HG02610 (cell line): ENCODE measurements at regions not wholly inside any gene's neighbourhood (a gene's known extent, or its start where the extent isn't known, plus 50 kb on each side); places are given as distances from the start of the nearest gene placed in this dataset.
A peak's percentile ranks its signal among the peaks of the same experiment; 100 is the strongest.
"Not testable (repeated sequence)": the region's sequence is repeated elsewhere in the genome, so short reads cannot be mapped to it uniquely, and the experiment has no call there.

ENCODE experiments used
- ATAC-seq: cut with Tn5 transposase; IDR thresholded peaks from one replicate; pipeline ENCODE4 v1.9.1; 2021; ENCODE audit warnings: mild to moderate bottlenecking, moderate library complexity; ENCODE audit not compliant: unreplicated experiment

DNA sequence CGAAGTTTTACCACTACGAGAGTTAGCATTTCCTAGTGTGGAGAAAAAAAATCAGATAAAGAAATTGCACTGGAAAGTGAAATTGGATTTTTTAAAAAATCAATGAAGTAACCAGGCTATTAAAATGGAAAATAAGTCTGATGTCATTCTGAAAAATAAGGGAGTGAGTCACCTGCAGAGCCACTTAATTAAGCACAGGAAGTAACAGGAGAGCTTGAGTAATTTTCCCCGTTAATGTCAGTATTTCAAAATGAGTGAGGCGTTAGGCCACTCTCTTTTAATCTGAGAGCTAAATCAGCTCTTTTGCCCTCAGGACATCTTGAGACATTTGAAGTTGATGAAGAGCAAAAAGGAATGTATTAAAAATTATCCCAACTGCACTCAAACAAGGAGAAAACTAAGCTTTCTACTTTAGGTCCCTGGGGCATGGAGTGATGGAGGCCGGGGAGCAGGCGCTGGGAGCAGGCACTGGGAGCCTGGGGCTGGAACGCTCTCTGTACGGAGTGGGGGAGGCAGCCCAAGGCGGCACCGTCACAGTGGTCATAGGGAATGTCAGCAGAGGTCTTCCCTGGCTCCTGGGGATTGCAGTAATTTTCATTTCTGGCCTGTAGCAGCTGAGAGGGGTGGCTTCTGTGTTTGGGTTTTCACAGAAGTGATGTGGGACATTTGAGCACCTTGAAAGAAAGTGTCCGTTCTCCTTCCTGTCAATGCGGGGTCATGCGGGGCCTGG, 194.6 kb downstream of the BCL2L11 start:
- ATAC-seq: not testable (repeated sequence)

DNA sequence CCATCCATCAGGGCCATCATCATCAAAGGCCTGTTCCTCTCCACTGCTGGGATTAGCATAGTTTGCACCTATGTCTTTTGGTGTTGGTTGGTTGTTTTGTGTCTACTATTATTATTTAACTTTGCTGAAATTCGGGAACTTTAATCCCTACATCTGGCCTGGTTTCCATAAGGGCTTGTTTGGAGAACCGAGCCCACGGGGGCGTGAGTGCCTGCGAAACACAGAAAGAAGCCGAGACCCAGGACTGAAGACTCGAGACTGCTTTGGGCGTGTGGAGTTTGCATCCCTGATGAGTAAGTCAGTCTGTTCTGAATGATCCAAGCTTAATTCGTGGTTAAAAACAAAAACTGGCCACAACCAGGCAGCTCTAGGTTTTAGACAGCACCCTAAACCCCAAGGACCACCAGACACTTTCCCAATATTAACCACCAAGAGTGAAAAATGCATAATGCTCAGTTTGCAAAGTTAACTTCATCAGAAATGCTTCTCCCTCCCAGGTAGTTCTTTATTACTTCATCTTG, 195.6 kb downstream of the BCL2L11 start:
- not testable (repeated sequence) for ATAC-seq

DNA sequence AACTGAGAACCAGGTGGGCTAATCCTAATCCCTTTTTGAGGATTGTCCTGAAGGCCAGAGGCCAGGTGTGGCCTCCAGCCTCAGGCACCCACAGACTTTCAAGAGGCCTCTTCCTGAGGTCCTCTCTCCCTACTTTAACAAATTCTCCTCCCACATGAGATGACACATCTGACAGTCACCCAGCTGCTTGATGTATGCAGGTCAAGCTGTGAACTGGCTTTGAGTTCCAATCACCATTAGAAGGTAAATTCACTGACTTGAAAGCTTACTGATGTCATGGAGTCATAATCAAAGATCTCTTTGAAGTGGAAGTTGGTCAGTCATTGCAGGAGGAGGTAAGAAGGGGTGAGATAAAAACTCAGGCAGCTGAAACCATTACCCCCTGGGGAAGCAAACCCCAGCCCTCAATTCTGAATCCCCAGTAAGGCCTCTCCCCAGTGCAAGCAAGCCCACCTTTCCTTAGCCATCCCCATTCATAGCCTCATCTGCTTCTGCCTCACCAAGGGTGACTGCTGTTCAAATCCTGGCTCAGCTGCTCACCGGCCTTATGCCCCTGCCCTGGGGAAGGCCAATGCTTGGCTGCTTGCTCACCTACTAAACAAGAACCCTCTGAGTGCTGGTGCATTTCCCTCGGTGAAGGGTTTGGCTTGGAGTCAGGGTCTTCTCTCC, 196.3 kb downstream of the BCL2L11 start:
- ATAC-seq: peak; percentile 35

DNA sequence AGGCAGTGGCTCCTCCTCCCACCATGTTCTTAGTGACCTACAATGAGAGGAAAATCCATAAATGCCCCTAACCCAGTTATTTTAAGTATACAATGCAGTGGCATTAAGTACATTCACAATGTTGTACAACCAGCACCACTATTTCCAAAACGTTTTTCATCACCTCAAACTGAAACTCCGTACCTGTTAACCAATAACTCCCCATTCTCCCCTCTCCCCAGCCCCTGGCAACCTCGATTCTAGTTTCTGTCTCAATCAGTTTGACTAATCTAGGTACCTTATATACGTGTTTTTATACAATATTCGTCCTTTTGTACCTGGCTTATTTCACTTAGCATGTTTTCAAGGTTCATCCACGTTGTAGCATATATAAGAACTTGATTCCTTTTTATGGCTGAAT, 198.8 kb downstream of the BCL2L11 start:
- ATAC-seq: peak; percentile 56

DNA sequence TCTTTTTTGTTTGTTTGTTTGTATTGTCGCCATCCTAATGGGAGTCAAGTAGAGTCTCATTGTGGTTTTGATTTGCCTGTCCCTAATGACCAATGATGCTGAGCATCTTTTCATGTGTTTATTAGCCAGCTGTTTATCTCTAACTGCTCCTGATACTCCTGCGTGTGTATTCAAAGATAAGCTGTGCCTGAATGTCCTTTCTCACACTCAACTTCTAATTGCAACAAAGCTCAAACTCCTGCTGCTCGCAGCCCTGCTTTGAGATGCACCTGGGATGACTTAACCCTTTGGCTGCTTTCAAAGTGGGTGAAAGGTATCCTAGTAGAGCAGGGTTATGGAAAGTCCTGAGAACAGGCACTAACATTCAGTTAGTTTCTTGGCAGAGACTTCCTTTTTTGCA, 199.6 kb downstream of the BCL2L11 start:
- ATAC-seq: not testable (repeated sequence)

- not testable (repeated sequence) for ATAC-seq
Observed at GRCh38 chr2:111320965-111321364, 200.3 kb downstream of the BCL2L11 start.

- not testable (repeated sequence) for ATAC-seq
Observed at GRCh38 chr2:111323384-111323783, 202.7 kb downstream of the BCL2L11 start.

GRCh38 chr2:111327726-111328125, 207.0 kb downstream of the BCL2L11 start:
- ATAC-seq: not testable (repeated sequence)

DNA sequence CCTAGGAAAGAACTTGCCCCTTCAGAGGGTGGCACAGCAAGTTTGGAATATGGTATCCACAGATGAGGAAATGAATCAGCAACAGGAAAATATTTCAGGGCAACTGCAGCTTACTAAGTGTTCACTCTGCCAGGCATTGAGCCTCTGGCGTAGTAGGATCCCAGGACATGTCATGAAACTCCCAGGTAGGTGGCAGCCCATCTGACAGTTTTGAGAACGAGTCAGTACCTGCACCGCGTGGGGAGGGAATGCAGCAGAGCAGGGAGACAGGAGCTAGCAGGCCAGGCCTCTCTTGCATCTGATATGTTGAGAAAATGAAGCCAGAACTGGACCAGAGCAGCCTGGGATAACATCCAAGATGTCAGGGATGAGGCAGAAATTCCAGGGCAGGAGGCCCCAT, 208.6 kb downstream of the BCL2L11 start:
- not testable (repeated sequence) for ATAC-seq

GRCh38 chr2:111331099-111331724, 210.5 kb downstream of the BCL2L11 start:
- ATAC-seq: not testable (repeated sequence)

- not testable (repeated sequence) for ATAC-seq
Observed at GRCh38 chr2:111335220-111335907, 214.7 kb downstream of the BCL2L11 start.

- not testable (repeated sequence) for ATAC-seq
Observed at GRCh38 chr2:111338474-111338873, 217.8 kb downstream of the BCL2L11 start.

DNA sequence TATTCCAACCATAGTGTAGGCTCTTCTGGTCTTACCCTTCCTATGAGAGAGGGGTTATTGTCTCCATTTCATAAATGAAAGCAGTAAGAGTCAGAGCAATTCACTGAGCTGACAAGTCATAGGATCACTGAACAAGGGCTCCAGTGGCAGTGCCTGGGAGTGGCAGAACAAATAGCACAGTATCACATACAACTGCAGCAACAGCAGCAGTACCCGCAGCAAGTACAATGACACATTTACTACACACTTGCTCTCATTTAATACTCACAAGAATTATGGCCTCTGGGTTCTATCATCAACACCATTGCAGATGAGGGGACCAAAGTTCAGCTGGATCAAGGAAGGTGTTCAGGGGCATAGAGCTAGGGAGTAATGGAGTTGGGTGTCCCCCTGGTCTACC, 218.8 kb downstream of the BCL2L11 start:
- not testable (repeated sequence) for ATAC-seq

- not testable (repeated sequence) for ATAC-seq
Observed at GRCh38 chr2:111344590-111344989, 223.9 kb downstream of the BCL2L11 start.

GRCh38 chr2:111345439-111345838, 224.7 kb downstream of the BCL2L11 start:
- ATAC-seq: not testable (repeated sequence)

GRCh38 chr2:111346018-111346930, 225.6 kb downstream of the BCL2L11 start:
- ATAC-seq: not testable (repeated sequence)

GRCh38 chr2:111347695-111348094, 227.0 kb downstream of the BCL2L11 start:
- ATAC-seq: not testable (repeated sequence)

- ATAC-seq: not testable (repeated sequence)
Observed at GRCh38 chr2:111348316-111348715, 227.6 kb downstream of the BCL2L11 start.

GRCh38 chr2:111355022-111355817, 234.5 kb downstream of the BCL2L11 start:
- ATAC-seq: not testable (repeated sequence)
